GM23338 (cell line): ENCODE measurements at regions not wholly inside any gene's neighbourhood (a gene's known extent, or its start where the extent isn't known, plus 50 kb on each side); places are given as distances from the start of the nearest gene placed in this dataset.

Experiments used
- ATAC-seq: fragments of 200-7000 bp; cut with Tn5 transposase; 3 replicates; pipeline ENCODE4 v1.9.1; 2020
- DNase-seq: peaks from one replicate; pipeline ENCODE4 v3.0.0-alpha.2; 2015; ENCODE audit warnings: low spot score
- H2AFZ ChIP-seq: fragments of 200-600 bp; sonication (generic); 2 replicates; pipeline ENCODE4 v1.8.0; 2016; ENCODE audit warnings: antibody characterized with exemption, mild to moderate bottlenecking, moderate library complexity
- H3F3A ChIP-seq: fragments of 200-600 bp; sonication (generic); replicated peaks from 2 replicates; pipeline ENCODE4 v1.8.0; 2017; ENCODE audit warnings: antibody characterized with exemption, mixed run types, low read depth
- H3K27ac ChIP-seq: fragments of 200-600 bp; sonication (generic); 2 replicates; pipeline ENCODE4 v1.6.1; 2016; ENCODE audit warnings: low read depth
- H3K27me3 ChIP-seq: fragments of 200-600 bp; sonication (generic); 2 replicates; pipeline ENCODE4 v1.8.0; 2016; ENCODE audit warnings: mild to moderate bottlenecking, mixed run types, moderate library complexity; ENCODE audit not compliant: insufficient read depth
- H3K36me3 ChIP-seq: fragments of 200-600 bp; sonication (generic); 2 replicates; pipeline ENCODE4 v1.8.0; 2016; ENCODE audit warnings: mild to moderate bottlenecking; ENCODE audit not compliant: insufficient read depth
- H3K4me1 ChIP-seq: fragments of 200-600 bp; sonication (generic); 2 replicates; pipeline ENCODE4 v1.8.0; 2016; ENCODE audit warnings: mild to moderate bottlenecking, moderate library complexity; ENCODE audit not compliant: insufficient read depth
- H3K4me2 ChIP-seq: fragments of 200-600 bp; sonication (generic); 2 replicates; pipeline ENCODE4 v1.7.1; 2017; ENCODE audit warnings: mixed run types
- H3K4me3 ChIP-seq: fragments of 200-600 bp; sonication (generic); 2 replicates; pipeline ENCODE4 v1.6.1; 2016; ENCODE audit warnings: mixed run types
- H3K79me2 ChIP-seq: fragments of 200-600 bp; sonication (generic); replicated peaks from 2 replicates; pipeline ENCODE4 v1.8.0; 2017; ENCODE audit warnings: mild to moderate bottlenecking; ENCODE audit not compliant: insufficient read depth
- H3K9me2 ChIP-seq: fragments of 200-600 bp; sonication (generic); 2 replicates; pipeline ENCODE4 v1.8.0; 2017; ENCODE audit not compliant: insufficient read depth
- H4K20me1 ChIP-seq: fragments of 200-600 bp; sonication (generic); replicated peaks from 2 replicates; pipeline ENCODE4 v1.8.0; 2017; ENCODE audit warnings: mild to moderate bottlenecking; ENCODE audit not compliant: insufficient read depth
- H3K27ac Mint-ChIP-seq: 2 replicates; pipeline ENCODE4 v1.8.0; 2020; ENCODE audit warnings: inconsistent platforms, mild to moderate bottlenecking, moderate library complexity, mixed read lengths
- H3K27me3 Mint-ChIP-seq: 3 replicates; pipeline ENCODE4 v1.8.0; 2022; ENCODE audit warnings: low read depth, mild to moderate bottlenecking, moderate library complexity, mixed read lengths, inconsistent platforms; ENCODE audit not compliant: insufficient read depth, poor library complexity
- H3K36me3 Mint-ChIP-seq: 3 replicates; pipeline ENCODE4 v1.8.0; 2021; ENCODE audit warnings: low read depth, mild to moderate bottlenecking, inconsistent platforms, moderate library complexity, mixed read lengths
- H3K4me1 Mint-ChIP-seq: 3 replicates; pipeline ENCODE4 v1.8.0; 2020; ENCODE audit warnings: mild to moderate bottlenecking, inconsistent platforms, mixed read lengths
- H3K4me3 Mint-ChIP-seq: 3 replicates; pipeline ENCODE4 v1.8.0; 2021; ENCODE audit warnings: moderate library complexity, mild to moderate bottlenecking, inconsistent platforms, mixed read lengths
- H3K9me3 Mint-ChIP-seq: 3 replicates; pipeline ENCODE4 v1.8.0; 2020; ENCODE audit warnings: moderate library complexity, mild to moderate bottlenecking, inconsistent platforms, mixed read lengths
- CTCF ChIP-seq, 2 experiments: fragments of 200-600 bp in 1 of 2; sonication (generic) in 1 of 2; conservative IDR thresholded peaks; 2 replicates each; pipeline versions ENCODE4 v1.5.1 to v1.6.1; 2016 to 2017; ENCODE audit warnings: antibody characterized with exemption in 2 of 2, low read depth in 2 of 2, mild to moderate bottlenecking in 2 of 2, moderate library complexity in 1 of 2
- ETS1 ChIP-seq: IDR thresholded peaks from 2 replicates; pipeline ENCODE4 v1.6.1; 2016; ENCODE audit warnings: antibody characterized with exemption
- EZH2 ChIP-seq: fragments of 200-600 bp; sonication (generic); IDR thresholded peaks from one replicate; pipeline ENCODE4 v1.8.0; 2017; ENCODE audit warnings: antibody characterized with exemption, mild to moderate bottlenecking, low read depth; ENCODE audit not compliant: unreplicated experiment
- EZH2phosphoT487 ChIP-seq: fragments of 200-600 bp; sonication (generic); IDR thresholded peaks from one replicate; pipeline ENCODE4 v1.8.1; 2018; ENCODE audit warnings: antibody characterized with exemption; ENCODE audit not compliant: unreplicated experiment
- JUNB ChIP-seq: IDR thresholded peaks from one replicate; pipeline ENCODE4 v1.6.1; 2016; ENCODE audit warnings: antibody characterized with exemption; ENCODE audit not compliant: unreplicated experiment
- NANOG ChIP-seq: IDR thresholded peaks from 2 replicates; pipeline ENCODE4 v1.6.1; 2016; ENCODE audit warnings: antibody characterized with exemption, borderline replicate concordance
- POLR2AphosphoS5 ChIP-seq: IDR thresholded peaks from 2 replicates; pipeline ENCODE4 v1.6.1; 2016; ENCODE audit warnings: antibody characterized with exemption, low read depth
- REST ChIP-seq: IDR thresholded peaks from one replicate; pipeline ENCODE4 v1.6.1; 2018; ENCODE audit warnings: antibody characterized with exemption; ENCODE audit not compliant: unreplicated experiment
- STAT1 ChIP-seq: IDR thresholded peaks from one replicate; pipeline ENCODE4 v1.6.1; 2016; ENCODE audit warnings: antibody characterized with exemption; ENCODE audit not compliant: unreplicated experiment
- ZNF114 ChIP-seq: fragments of 250-450 bp; sonication (Bioruptor Pico); IDR thresholded peaks from 2 replicates; pipeline ENCODE4 v1.5.0; 2020; ENCODE audit warnings: mild to moderate bottlenecking, moderate library complexity
- ZNF331 ChIP-seq: fragments of 250-450 bp; sonication (Bioruptor Pico); IDR thresholded peaks from 2 replicates; pipeline ENCODE4 v1.5.0; 2020; ENCODE audit warnings: low read depth, mild to moderate bottlenecking, moderate library complexity
- ZNF462 ChIP-seq: fragments of 250-450 bp; sonication (Bioruptor Pico); IDR thresholded peaks from 2 replicates; pipeline ENCODE4 v1.5.0; 2020; ENCODE audit warnings: mild to moderate bottlenecking, moderate library complexity

GRCh38 chr5:158202801-158203200 lies 343.9 kb upstream of the CLINT1 start:
- no peak overlapping the region for H3K4me3 ChIP-seq
- no peaks in the 10 kb centered on the region for H3F3A ChIP-seq
- no peak overlapping the region for H2AFZ ChIP-seq
- no peaks in the 10 kb centered on the region for H3K9me2 ChIP-seq
- H3K36me3 ChIP-seq, result no peaks in the 10 kb centered on the region
- Mint-ChIP-seq H3K9me3 (no peaks in the 10 kb centered on the region), H3K27ac (no peak overlapping the region), H3K27me3 (peaks cover 4% of the 10 kb centered on the region), H3K4me3 (no peak overlapping the region), H3K4me1 (peaks cover 16% of the 10 kb centered on the region; the same call in 2 of the 3 replicates), H3K36me3 (no peaks in the 10 kb centered on the region)
- H4K20me1 ChIP-seq, result no peaks in the 10 kb centered on the region
- TF ChIP-seq ZNF462 (CRISPR knock-in tag), result no peak
- TF ChIP-seq ZNF114, result no peak
- no peak for TF ChIP-seq CTCF (conservative IDR thresholded peaks at IDR 0.05; ENCODE audit: low read depth in 2 of 2)
- no peak for TF ChIP-seq EZH2
- no peak for TF ChIP-seq STAT1
- TF ChIP-seq REST, result no peak
- no peak for TF ChIP-seq ETS1
- no peak for TF ChIP-seq ZNF331 (CRISPR knock-in tag)
- no peak for TF ChIP-seq NANOG
- TF ChIP-seq POLR2AphosphoS5, result no peak
- no peak for TF ChIP-seq JUNB
- no peak for TF ChIP-seq EZH2phosphoT487
- no peak for DNase-seq
- no peak overlapping the region for H3K4me2 ChIP-seq
- no peaks in the 10 kb centered on the region for H3K27me3 ChIP-seq
- no peaks in the 10 kb centered on the region; the same call in 1 of the 2 replicates for H3K4me1 ChIP-seq
- ATAC-seq, result no peak
- H3K27ac ChIP-seq, result no peak overlapping the region
- no peaks in the 10 kb centered on the region for H3K79me2 ChIP-seq
